K562 (cell line): ENCODE measurements at regions not wholly inside any gene's neighbourhood (a gene's known extent, or its start where the extent isn't known, plus 50 kb on each side); places are given as distances from the start of the nearest gene placed in this dataset.

ENCODE experiments used
- ATAC-seq: fragments of 200-7000 bp; cut with Tn5 transposase; 3 replicates; pipeline ENCODE4 v1.9.1; 2020; ENCODE audit warnings: moderate library complexity
- BruUV-seq: library from RNA; stranded (reverse); fragments of 400-500 nt; replicated peaks from 2 replicates; lab custom pipeline; 2021; lab: Mats Ljungman, UMichigan
- CTCF ChIA-PET: fragments of 300-600 bp; formaldehyde crosslinking; extraction: SDS; loops from one replicate; lab custom pipeline; 2021; ENCODE audit warnings: low intra/inter-chr PET ratio; lab: Yijun Ruan, JAX
- POLR2A ChIA-PET: fragments of 300-600, 350-650 bp; sonication (Branson Sonifier 250); formaldehyde crosslinking; extraction: SDS; loops from one replicate; lab custom pipeline; 2021; ENCODE audit warnings: antibody characterized with exemption, inconsistent platforms; lab: Yijun Ruan, JAX
- DNase-seq, 4 experiments: peaks; one replicate each; pipeline versions ENCODE4 v3.0.0 to v3.0.0-alpha.2; 2011 to 2018; ENCODE audit warnings: low spot score in 3 of 4, mixed read lengths in 3 of 4; ENCODE audit errors: extremely low read depth in 1 of 4
- FAIRE-seq: peaks from 2 replicates; lab custom pipeline; 2011; peaks lifted over from hg19 to GRCh38; lab: Jason Lieb, UNC
- H2AFZ ChIP-seq: 2 replicates; pipeline ENCODE4 v1.6.0; 2011; ENCODE audit warnings: low read depth, low read length, control low read depth, inconsistent platforms
- H3K27ac ChIP-seq: fragments of 200-600 bp; 3 replicates; pipeline ENCODE4 v1.8.0; 2011; ENCODE audit warnings: low read depth, mild to moderate bottlenecking, control low read depth, inconsistent platforms, low read length, moderate library complexity, mixed read lengths; ENCODE audit errors: extremely low read depth
- H3K27me3 ChIP-seq, 2 experiments: fragments of 300-600 bp in 1 of 2; 2 replicates in 1 of 2; 3 replicates in 1 of 2; pipeline versions ENCODE4 v1.6.0 to v1.8.0; 2011; ENCODE audit warnings: inconsistent platforms in 2 of 2, low read length in 2 of 2, mild to moderate bottlenecking in 1 of 2, mixed read lengths in 1 of 2, moderate library complexity in 1 of 2; ENCODE audit not compliant: control insufficient read depth in 2 of 2, insufficient read depth in 2 of 2
- H3K36me3 ChIP-seq: fragments of 300-600 bp; 3 replicates; pipeline ENCODE4 v1.8.0; 2011; ENCODE audit warnings: mild to moderate bottlenecking, low read length, inconsistent platforms; ENCODE audit not compliant: control insufficient read depth, insufficient read depth
- H3K4me1 ChIP-seq, 2 experiments: fragments of 200-600 bp in 1 of 2; replicated peaks in 1 of 2; 2 replicates in 1 of 2; 3 replicates in 1 of 2; pipeline versions ENCODE4 v1.5.1 to v1.8.0; 2011; ENCODE audit warnings: inconsistent platforms in 2 of 2, low read length in 2 of 2, mild to moderate bottlenecking in 1 of 2, mixed read lengths in 1 of 2, moderate library complexity in 1 of 2; ENCODE audit not compliant: control insufficient read depth in 2 of 2, insufficient read depth in 2 of 2
- H3K4me2 ChIP-seq: 2 replicates; pipeline ENCODE4 v1.6.1; 2011; ENCODE audit warnings: low read length, control low read depth, inconsistent platforms, mixed read lengths; ENCODE audit not compliant: insufficient read depth
- H3K4me3 ChIP-seq: fragments of 200-600 bp; sonication (generic), shearing (Covaris generic); 2 replicates; pipeline ENCODE4 v1.5.1; 2016; ENCODE audit warnings: control low read depth, inconsistent platforms
- H3K79me2 ChIP-seq: fragments of 200-600 bp; 3 replicates; pipeline ENCODE4 v1.8.0; 2011; ENCODE audit warnings: low read length, inconsistent platforms; ENCODE audit not compliant: control insufficient read depth, insufficient read depth
- H3K9ac ChIP-seq, 2 experiments: 2 replicates each; pipeline versions ENCODE4 v1.6.0 to v1.6.1; 2011; ENCODE audit warnings: low read depth in 2 of 2, low read length in 2 of 2, control low read depth in 1 of 2, inconsistent platforms in 1 of 2, mild to moderate bottlenecking in 1 of 2, mixed read lengths in 1 of 2; ENCODE audit not compliant: insufficient read depth in 1 of 2
- H3K9me1 ChIP-seq: one replicate; pipeline ENCODE4 v1.6.0; 2011; ENCODE audit warnings: inconsistent platforms, mild to moderate bottlenecking, low read length, moderate library complexity; ENCODE audit not compliant: control insufficient read depth, insufficient read depth
- H3K9me3 ChIP-seq: replicated peaks from 2 replicates; pipeline ENCODE4 v1.5.1; 2011; ENCODE audit warnings: low read depth, low read length, inconsistent platforms; ENCODE audit not compliant: control insufficient read depth, insufficient read depth
- H4K20me1 ChIP-seq: replicated peaks from 2 replicates; pipeline ENCODE4 v1.6.1; 2011; ENCODE audit warnings: low read length, inconsistent platforms, mixed read lengths; ENCODE audit not compliant: control insufficient read depth, insufficient read depth
- ZFP30 ChIP-seq: fragments of 250-450 bp; sonication (Bioruptor Pico); IDR thresholded peaks from 2 replicates; pipeline ENCODE4 v1.8.0; 2022; ENCODE audit warnings: moderate library complexity, mild to moderate bottlenecking, inconsistent platforms, borderline replicate concordance
- WGBS: fragments of 100-300 bp; shearing (Covaris generic); methylation state at CpG from one replicate; pipeline ENCODE4 v1.1.6; 2016; ENCODE audit warnings: low coverage, mixed read lengths; ENCODE audit not compliant: insufficient coverage; ENCODE audit errors: missing lambda C conversion rate; 5-methylcytosine and 5-hydroxymethylcytosine counted together
- in situ Hi-C: fragments of 300-500 bp; cut with MboI; formaldehyde crosslinking; loops from 4 replicates; pipeline ENCODE4 v1.15.0; 2018; ENCODE audit warnings: inconsistent platforms, mixed read lengths
- intact Hi-C: fragments of 100-400 bp; cut with micrococcal nuclease; formaldehyde crosslinking; loops from 2 replicates; pipeline ENCODE4 v1.14.2; 2022
- TF ChIP-seq, protein P1 (sequence below): fragments of 450-650 bp; IDR thresholded peaks from 2 replicates; pipeline ENCODE4 v1.6.1; 2016; ENCODE audit warnings: mild to moderate bottlenecking, moderate library complexity
- TF ChIP-seq, protein P2 (sequence below): fragments of 250-450 bp; sonication (Bioruptor Pico); IDR thresholded peaks from 2 replicates; pipeline ENCODE4 v1.5.0; 2021

DNA sequence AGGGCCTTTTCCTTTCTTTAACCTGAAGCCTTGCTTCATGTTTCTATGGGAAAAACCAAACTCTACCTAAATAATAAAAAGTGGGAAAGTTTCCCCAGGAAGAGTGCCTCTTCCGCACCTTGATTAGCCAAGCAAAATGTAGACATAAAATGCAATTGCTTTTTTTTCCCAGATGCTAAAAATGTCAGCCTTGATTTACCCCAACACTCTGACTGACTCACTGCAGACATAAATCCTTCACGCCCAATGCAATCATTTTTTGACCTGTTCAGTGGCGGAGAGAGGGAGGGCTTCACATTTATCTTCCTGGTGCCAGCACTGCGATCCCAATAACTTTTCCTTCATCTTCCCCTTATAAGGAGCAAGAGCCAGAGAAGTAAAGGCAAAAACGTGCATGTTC, 261.5 kb downstream of the SEC16B start:
- H4K20me1 ChIP-seq: no peaks in the 10 kb centered on the region
- no TSS peak for BruUV-seq
- H3K9me1 ChIP-seq: no peaks in the 10 kb centered on the region
- in situ Hi-C loops (no loop called here), intact Hi-C loops (no loop called here)
- H3K9me3 ChIP-seq: no peaks in the 10 kb centered on the region
- no peak for FAIRE-seq
- H3K4me1 ChIP-seq: no peaks in the 10 kb centered on the region
- no peak for ATAC-seq
- ChIA-PET POLR2A (no interaction called here), CTCF (no interaction called here)
- no peak overlapping the region for H3K9ac ChIP-seq
- no peak overlapping the region for H3K4me3 ChIP-seq
- WGBS: 0% methylated on average over 5 of the region's 5 CpGs
- H3K27me3 ChIP-seq: no peaks in the 10 kb centered on the region
- H3K4me2 ChIP-seq: no peak overlapping the region
- no peaks in the 10 kb centered on the region for H3K79me2 ChIP-seq
- no peak for DNase-seq
- H3K36me3 ChIP-seq: no peaks in the 10 kb centered on the region
- no peak overlapping the region for H2AFZ ChIP-seq
- no peak overlapping the region for H3K27ac ChIP-seq
- TF ChIP-seq, protein P1, sequence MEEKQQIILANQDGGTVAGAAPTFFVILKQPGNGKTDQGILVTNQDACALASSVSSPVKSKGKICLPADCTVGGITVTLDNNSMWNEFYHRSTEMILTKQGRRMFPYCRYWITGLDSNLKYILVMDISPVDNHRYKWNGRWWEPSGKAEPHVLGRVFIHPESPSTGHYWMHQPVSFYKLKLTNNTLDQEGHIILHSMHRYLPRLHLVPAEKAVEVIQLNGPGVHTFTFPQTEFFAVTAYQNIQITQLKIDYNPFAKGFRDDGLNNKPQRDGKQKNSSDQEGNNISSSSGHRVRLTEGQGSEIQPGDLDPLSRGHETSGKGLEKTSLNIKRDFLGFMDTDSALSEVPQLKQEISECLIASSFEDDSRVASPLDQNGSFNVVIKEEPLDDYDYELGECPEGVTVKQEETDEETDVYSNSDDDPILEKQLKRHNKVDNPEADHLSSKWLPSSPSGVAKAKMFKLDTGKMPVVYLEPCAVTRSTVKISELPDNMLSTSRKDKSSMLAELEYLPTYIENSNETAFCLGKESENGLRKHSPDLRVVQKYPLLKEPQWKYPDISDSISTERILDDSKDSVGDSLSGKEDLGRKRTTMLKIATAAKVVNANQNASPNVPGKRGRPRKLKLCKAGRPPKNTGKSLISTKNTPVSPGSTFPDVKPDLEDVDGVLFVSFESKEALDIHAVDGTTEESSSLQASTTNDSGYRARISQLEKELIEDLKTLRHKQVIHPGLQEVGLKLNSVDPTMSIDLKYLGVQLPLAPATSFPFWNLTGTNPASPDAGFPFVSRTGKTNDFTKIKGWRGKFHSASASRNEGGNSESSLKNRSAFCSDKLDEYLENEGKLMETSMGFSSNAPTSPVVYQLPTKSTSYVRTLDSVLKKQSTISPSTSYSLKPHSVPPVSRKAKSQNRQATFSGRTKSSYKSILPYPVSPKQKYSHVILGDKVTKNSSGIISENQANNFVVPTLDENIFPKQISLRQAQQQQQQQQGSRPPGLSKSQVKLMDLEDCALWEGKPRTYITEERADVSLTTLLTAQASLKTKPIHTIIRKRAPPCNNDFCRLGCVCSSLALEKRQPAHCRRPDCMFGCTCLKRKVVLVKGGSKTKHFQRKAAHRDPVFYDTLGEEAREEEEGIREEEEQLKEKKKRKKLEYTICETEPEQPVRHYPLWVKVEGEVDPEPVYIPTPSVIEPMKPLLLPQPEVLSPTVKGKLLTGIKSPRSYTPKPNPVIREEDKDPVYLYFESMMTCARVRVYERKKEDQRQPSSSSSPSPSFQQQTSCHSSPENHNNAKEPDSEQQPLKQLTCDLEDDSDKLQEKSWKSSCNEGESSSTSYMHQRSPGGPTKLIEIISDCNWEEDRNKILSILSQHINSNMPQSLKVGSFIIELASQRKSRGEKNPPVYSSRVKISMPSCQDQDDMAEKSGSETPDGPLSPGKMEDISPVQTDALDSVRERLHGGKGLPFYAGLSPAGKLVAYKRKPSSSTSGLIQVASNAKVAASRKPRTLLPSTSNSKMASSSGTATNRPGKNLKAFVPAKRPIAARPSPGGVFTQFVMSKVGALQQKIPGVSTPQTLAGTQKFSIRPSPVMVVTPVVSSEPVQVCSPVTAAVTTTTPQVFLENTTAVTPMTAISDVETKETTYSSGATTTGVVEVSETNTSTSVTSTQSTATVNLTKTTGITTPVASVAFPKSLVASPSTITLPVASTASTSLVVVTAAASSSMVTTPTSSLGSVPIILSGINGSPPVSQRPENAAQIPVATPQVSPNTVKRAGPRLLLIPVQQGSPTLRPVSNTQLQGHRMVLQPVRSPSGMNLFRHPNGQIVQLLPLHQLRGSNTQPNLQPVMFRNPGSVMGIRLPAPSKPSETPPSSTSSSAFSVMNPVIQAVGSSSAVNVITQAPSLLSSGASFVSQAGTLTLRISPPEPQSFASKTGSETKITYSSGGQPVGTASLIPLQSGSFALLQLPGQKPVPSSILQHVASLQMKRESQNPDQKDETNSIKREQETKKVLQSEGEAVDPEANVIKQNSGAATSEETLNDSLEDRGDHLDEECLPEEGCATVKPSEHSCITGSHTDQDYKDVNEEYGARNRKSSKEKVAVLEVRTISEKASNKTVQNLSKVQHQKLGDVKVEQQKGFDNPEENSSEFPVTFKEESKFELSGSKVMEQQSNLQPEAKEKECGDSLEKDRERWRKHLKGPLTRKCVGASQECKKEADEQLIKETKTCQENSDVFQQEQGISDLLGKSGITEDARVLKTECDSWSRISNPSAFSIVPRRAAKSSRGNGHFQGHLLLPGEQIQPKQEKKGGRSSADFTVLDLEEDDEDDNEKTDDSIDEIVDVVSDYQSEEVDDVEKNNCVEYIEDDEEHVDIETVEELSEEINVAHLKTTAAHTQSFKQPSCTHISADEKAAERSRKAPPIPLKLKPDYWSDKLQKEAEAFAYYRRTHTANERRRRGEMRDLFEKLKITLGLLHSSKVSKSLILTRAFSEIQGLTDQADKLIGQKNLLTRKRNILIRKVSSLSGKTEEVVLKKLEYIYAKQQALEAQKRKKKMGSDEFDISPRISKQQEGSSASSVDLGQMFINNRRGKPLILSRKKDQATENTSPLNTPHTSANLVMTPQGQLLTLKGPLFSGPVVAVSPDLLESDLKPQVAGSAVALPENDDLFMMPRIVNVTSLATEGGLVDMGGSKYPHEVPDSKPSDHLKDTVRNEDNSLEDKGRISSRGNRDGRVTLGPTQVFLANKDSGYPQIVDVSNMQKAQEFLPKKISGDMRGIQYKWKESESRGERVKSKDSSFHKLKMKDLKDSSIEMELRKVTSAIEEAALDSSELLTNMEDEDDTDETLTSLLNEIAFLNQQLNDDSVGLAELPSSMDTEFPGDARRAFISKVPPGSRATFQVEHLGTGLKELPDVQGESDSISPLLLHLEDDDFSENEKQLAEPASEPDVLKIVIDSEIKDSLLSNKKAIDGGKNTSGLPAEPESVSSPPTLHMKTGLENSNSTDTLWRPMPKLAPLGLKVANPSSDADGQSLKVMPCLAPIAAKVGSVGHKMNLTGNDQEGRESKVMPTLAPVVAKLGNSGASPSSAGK: no peak
- TF ChIP-seq ZFP30 (CRISPR knock-in tag): no peak
- TF ChIP-seq, protein P2, sequence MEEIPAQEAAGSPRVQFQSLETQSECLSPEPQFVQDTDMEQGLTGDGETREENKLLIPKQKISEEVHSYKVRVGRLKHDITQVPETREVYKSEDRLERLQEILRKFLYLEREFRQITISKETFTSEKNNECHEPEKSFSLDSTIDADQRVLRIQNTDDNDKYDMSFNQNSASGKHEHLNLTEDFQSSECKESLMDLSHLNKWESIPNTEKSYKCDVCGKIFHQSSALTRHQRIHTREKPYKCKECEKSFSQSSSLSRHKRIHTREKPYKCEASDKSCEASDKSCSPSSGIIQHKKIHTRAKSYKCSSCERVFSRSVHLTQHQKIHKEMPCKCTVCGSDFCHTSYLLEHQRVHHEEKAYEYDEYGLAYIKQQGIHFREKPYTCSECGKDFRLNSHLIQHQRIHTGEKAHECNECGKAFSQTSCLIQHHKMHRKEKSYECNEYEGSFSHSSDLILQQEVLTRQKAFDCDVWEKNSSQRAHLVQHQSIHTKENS: no peak
